ENCODE measurements at regions not wholly inside any gene's neighbourhood (a gene's known extent, or its start where the extent isn't known, plus 50 kb on each side); places are given as distances from the start of the nearest gene placed in this dataset.

GRCh38 chr6:113464536-113464935, 392.6 kb upstream of the MARCKS start:
- no peak for TF ChIP-seq REST (IDR thresholded peaks at IDR 0.05; ENCODE audit: insufficient read depth in 1 of 2, low read depth in 2 of 2, low read length in 2 of 2)
- no peak for TF ChIP-seq TAF1 (IDR thresholded peaks at IDR 0.05; ENCODE audit: borderline replicate concordance, insufficient read depth, low read length)
